ENCODE measurements at regions not wholly inside any gene's neighbourhood (a gene's known extent, or its start where the extent isn't known, plus 50 kb on each side); places are given as distances from the start of the nearest gene placed in this dataset.

DNA sequence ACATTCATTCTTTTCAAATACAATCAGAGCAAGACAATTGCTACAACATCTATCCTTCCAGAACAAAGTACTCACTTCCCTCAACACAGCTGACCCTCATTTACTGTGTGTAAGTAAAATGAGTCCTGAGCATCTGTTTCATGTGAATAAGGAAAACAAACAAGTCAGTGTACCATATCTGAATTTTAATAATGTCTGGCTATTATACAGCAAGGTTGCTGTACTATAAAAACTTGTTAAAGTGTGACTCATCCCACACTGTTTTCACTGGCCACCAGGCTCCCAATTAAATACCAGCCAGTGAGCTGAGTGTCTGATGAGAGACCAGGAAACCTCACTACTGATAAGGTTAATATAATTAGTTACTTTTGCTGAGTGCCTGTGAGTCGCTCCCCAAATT, 339.8 kb downstream of the AGTPBP1 start:
- Histone ChIP-seq H3K36me3 (ENCODE audit: control insufficient read depth, low read depth, low read length) (no peaks in the 10 kb centered on the region), H3K27me3 (ENCODE audit: control insufficient read depth, insufficient read depth, low read length) (no peaks in the 10 kb centered on the region), H3K9ac (ENCODE audit: low read length) (no peak overlapping the region), H3K27ac (ENCODE audit: low read length) (no peak overlapping the region), H3K9me3 (ENCODE audit: control insufficient read depth, low read depth, low read length) (no peaks in the 10 kb centered on the region), H3K4me3 (ENCODE audit: low read length) (no peak overlapping the region), H3K4me1 (ENCODE audit: control insufficient read depth, low read depth, low read length) (peaks cover 4% of the 10 kb centered on the region)

- H3K36me3 ChIP-seq (ENCODE audit: control insufficient read depth, low read depth, low read length): no peaks in the 10 kb centered on the region
- H3K27me3 ChIP-seq (ENCODE audit: control insufficient read depth, insufficient read depth, low read length): no peaks in the 10 kb centered on the region
- H3K9me3 ChIP-seq (ENCODE audit: control insufficient read depth, low read depth, low read length): no peaks in the 10 kb centered on the region
- H3K4me3 ChIP-seq (ENCODE audit: low read length): no peak overlapping the region
- H3K9ac ChIP-seq (ENCODE audit: low read length): no peak overlapping the region
- no peak overlapping the region for H3K27ac ChIP-seq (ENCODE audit: low read length)
- H3K4me1 ChIP-seq (ENCODE audit: control insufficient read depth, low read depth, low read length): peaks cover under 1% of the 10 kb centered on the region
Observed at GRCh38 chr9:85397005-85397404, 344.7 kb downstream of the AGTPBP1 start.

DNA sequence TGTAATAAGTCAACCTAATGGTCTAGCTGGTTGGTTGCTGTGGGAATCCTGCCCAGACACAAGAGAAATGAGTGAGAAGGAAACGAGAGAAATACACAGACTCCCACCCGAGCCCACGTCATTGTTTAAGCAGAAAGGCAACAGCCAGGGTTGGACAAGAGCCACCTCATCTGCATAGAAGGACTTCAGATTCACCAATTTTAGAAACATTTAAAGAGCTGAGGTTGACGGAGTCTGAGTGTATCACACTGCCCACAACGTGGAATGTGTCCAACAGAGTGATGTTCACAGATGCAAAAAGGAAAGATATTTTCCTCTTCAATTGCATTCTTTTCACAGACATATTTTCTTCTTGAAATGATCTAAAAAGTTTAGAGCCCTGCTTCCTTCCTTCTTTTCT, 349.5 kb downstream of the AGTPBP1 start:
- Histone ChIP-seq H3K27me3 (ENCODE audit: control insufficient read depth, insufficient read depth, low read length) (no peaks in the 10 kb centered on the region), H3K9ac (ENCODE audit: low read length) (no peak overlapping the region), H3K4me3 (ENCODE audit: low read length) (no peak overlapping the region), H3K9me3 (ENCODE audit: control insufficient read depth, low read depth, low read length) (no peaks in the 10 kb centered on the region), H3K36me3 (ENCODE audit: control insufficient read depth, low read depth, low read length) (no peaks in the 10 kb centered on the region), H3K4me1 (ENCODE audit: control insufficient read depth, low read depth, low read length) (peaks cover 8% of the 10 kb centered on the region), H3K27ac (ENCODE audit: low read length) (no peak overlapping the region)

DNA sequence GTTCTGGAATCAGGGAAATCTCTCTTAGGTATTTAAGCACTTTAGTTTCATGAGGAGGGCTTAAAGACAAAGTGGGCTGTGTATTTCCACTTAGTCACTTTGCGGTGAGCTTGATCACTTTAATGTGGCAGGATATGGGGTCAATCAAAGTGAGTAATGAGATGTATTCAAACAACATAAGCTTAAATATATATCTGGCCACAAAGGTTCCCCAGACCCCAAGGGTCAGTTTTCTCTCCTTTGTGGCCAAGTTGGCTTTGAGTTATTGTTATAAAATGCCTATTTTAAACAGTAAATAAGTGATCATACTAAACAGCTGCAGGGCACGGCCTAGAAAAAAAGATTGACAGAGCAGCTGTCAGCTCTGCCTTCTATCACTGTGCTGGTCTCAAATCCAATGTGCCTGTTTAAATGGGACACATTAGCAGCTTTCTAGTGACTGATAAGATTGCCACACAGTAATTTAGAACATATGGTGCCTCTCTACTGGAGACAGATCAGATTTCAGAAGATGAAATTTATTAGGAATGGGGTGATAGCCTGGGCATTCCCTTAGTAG, 363.9 kb downstream of the AGTPBP1 start:
- Histone ChIP-seq H3K36me3 (ENCODE audit: control insufficient read depth, low read depth, low read length) (no peaks in the 10 kb centered on the region), H3K4me3 (ENCODE audit: low read length) (no peak overlapping the region), H3K27ac (ENCODE audit: low read length) (no peak overlapping the region), H3K27me3 (ENCODE audit: control insufficient read depth, insufficient read depth, low read length) (no peaks in the 10 kb centered on the region), H3K4me1 (ENCODE audit: control insufficient read depth, low read depth, low read length) (no peaks in the 10 kb centered on the region), H3K9ac (ENCODE audit: low read length) (no peak overlapping the region), H3K9me3 (ENCODE audit: control insufficient read depth, low read depth, low read length) (no peaks in the 10 kb centered on the region)

DNA sequence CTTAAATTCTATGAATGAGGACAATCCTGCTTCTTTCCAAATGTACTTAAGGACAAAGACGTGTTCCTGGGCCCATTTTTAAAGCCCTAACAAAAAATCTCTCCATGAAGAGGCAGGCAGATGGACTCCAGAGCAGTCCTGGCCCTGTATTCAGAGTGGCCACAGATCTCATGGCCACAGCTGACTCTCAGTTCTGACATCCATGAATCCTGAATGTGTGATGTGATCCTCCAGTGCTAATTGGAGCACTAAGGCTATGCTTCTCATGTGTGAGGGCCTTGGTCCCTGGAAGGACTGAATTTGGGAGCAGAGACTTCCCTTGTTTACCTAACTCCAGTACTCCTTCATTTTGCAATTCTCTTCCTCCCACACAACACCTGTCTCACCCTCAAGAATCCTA, 373.0 kb downstream of the AGTPBP1 start:
- Histone ChIP-seq H3K4me1 (ENCODE audit: control insufficient read depth, low read depth, low read length) (no peaks in the 10 kb centered on the region), H3K27me3 (ENCODE audit: control insufficient read depth, insufficient read depth, low read length) (no peaks in the 10 kb centered on the region), H3K36me3 (ENCODE audit: control insufficient read depth, low read depth, low read length) (no peaks in the 10 kb centered on the region), H3K4me3 (ENCODE audit: low read length) (no peak overlapping the region), H3K9ac (ENCODE audit: low read length) (no peak overlapping the region), H3K9me3 (ENCODE audit: control insufficient read depth, low read depth, low read length) (no peaks in the 10 kb centered on the region), H3K27ac (ENCODE audit: low read length) (no peak overlapping the region)

- H3K4me1 ChIP-seq (ENCODE audit: control insufficient read depth, low read depth, low read length): no peaks in the 10 kb centered on the region
- H3K36me3 ChIP-seq (ENCODE audit: control insufficient read depth, low read depth, low read length): no peaks in the 10 kb centered on the region
- no peaks in the 10 kb centered on the region for H3K27me3 ChIP-seq (ENCODE audit: control insufficient read depth, insufficient read depth, low read length)
- H3K27ac ChIP-seq (ENCODE audit: low read length): no peak overlapping the region
- H3K9ac ChIP-seq (ENCODE audit: low read length): no peak overlapping the region
- H3K4me3 ChIP-seq (ENCODE audit: low read length): no peak overlapping the region
- H3K9me3 ChIP-seq (ENCODE audit: control insufficient read depth, low read depth, low read length): no peaks in the 10 kb centered on the region
Observed at GRCh38 chr9:85359161-85359560, 382.6 kb downstream of the AGTPBP1 start.

DNA sequence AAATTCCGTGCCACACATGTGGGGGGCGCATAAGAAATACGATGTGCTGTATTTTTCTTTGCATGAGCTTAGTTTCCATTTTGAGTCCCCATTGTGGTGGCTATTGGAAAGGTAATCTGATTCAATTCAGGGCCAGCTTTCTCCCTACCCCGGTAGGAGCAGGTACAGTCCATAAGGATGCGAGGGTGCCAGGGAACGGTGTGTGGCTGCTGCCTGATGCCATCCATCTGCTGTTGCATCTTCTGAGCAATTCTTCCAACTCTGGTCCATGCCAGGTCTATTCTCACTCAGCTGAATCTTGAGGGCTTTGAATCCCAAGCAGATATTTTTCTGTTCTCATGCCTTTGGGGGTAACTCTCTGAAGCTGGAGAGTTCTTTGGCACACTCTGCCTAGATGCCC, 392.7 kb downstream of the AGTPBP1 start:
- no peak overlapping the region for H3K4me3 ChIP-seq (ENCODE audit: low read length)
- no peaks in the 10 kb centered on the region for H3K36me3 ChIP-seq (ENCODE audit: control insufficient read depth, low read depth, low read length)
- H3K27me3 ChIP-seq (ENCODE audit: control insufficient read depth, insufficient read depth, low read length): no peaks in the 10 kb centered on the region
- no peak overlapping the region for H3K9ac ChIP-seq (ENCODE audit: low read length)
- H3K9me3 ChIP-seq (ENCODE audit: control insufficient read depth, low read depth, low read length): no peaks in the 10 kb centered on the region
- no peak overlapping the region for H3K27ac ChIP-seq (ENCODE audit: low read length)
- no peaks in the 10 kb centered on the region for H3K4me1 ChIP-seq (ENCODE audit: control insufficient read depth, low read depth, low read length)

- no peaks in the 10 kb centered on the region for H3K4me1 ChIP-seq (ENCODE audit: control insufficient read depth, low read depth, low read length)
- H3K9ac ChIP-seq (ENCODE audit: low read length): no peak overlapping the region
- no peaks in the 10 kb centered on the region for H3K36me3 ChIP-seq (ENCODE audit: control insufficient read depth, low read depth, low read length)
- H3K9me3 ChIP-seq (ENCODE audit: control insufficient read depth, low read depth, low read length): no peaks in the 10 kb centered on the region
- no peaks in the 10 kb centered on the region for H3K27me3 ChIP-seq (ENCODE audit: control insufficient read depth, insufficient read depth, low read length)
- no peak overlapping the region for H3K4me3 ChIP-seq (ENCODE audit: low read length)
- no peak overlapping the region for H3K27ac ChIP-seq (ENCODE audit: low read length)
Observed at GRCh38 chr9:85347541-85347940, 394.2 kb downstream of the AGTPBP1 start.

- H3K4me1 ChIP-seq (ENCODE audit: control insufficient read depth, low read depth, low read length): no peaks in the 10 kb centered on the region
- no peak overlapping the region for H3K4me3 ChIP-seq (ENCODE audit: low read length)
- no peaks in the 10 kb centered on the region for H3K9me3 ChIP-seq (ENCODE audit: control insufficient read depth, low read depth, low read length)
- no peaks in the 10 kb centered on the region for H3K36me3 ChIP-seq (ENCODE audit: control insufficient read depth, low read depth, low read length)
- no peak overlapping the region for H3K27ac ChIP-seq (ENCODE audit: low read length)
- H3K9ac ChIP-seq (ENCODE audit: low read length): no peak overlapping the region
- no peaks in the 10 kb centered on the region for H3K27me3 ChIP-seq (ENCODE audit: control insufficient read depth, insufficient read depth, low read length)
Observed at GRCh38 chr9:85344901-85345300, 396.9 kb downstream of the AGTPBP1 start.

GRCh38 chr9:85339338-85339737, 402.4 kb downstream of the AGTPBP1 start:
- Histone ChIP-seq H3K36me3 (ENCODE audit: control insufficient read depth, low read depth, low read length) (no peaks in the 10 kb centered on the region), H3K4me1 (ENCODE audit: control insufficient read depth, low read depth, low read length) (peaks cover 3% of the 10 kb centered on the region), H3K9me3 (ENCODE audit: control insufficient read depth, low read depth, low read length) (no peaks in the 10 kb centered on the region), H3K4me3 (ENCODE audit: low read length) (no peak overlapping the region), H3K27ac (ENCODE audit: low read length) (no peak overlapping the region), H3K27me3 (ENCODE audit: control insufficient read depth, insufficient read depth, low read length) (no peaks in the 10 kb centered on the region), H3K9ac (ENCODE audit: low read length) (no peak overlapping the region)

DNA sequence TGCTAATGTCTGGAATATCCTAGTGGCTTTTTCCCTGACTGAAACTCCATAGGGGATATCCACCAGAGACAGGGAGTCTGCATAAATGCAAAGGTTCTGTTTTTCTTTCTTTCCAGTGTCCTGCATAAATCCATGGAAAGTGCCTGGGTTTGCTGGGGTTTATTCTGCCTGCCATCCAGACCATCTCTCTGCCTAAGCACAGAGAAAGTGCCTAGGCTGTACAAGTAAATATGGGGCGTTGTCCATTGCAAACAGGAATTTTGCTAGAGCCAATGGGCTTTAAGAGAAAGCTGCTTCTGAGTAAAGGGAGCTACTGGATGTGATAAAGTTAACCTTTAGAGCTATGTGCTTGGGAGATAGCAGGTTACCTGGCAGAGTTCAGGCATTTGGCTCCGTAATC, 407.5 kb downstream of the AGTPBP1 start:
- H3K27ac ChIP-seq (ENCODE audit: low read length): no peak overlapping the region
- no peaks in the 10 kb centered on the region for H3K36me3 ChIP-seq (ENCODE audit: control insufficient read depth, low read depth, low read length)
- H3K9me3 ChIP-seq (ENCODE audit: control insufficient read depth, low read depth, low read length): no peaks in the 10 kb centered on the region
- H3K4me3 ChIP-seq (ENCODE audit: low read length): no peak overlapping the region
- no peaks in the 10 kb centered on the region for H3K27me3 ChIP-seq (ENCODE audit: control insufficient read depth, insufficient read depth, low read length)
- peaks cover 3% of the 10 kb centered on the region for H3K4me1 ChIP-seq (ENCODE audit: control insufficient read depth, low read depth, low read length)
- no peak overlapping the region for H3K9ac ChIP-seq (ENCODE audit: low read length)

- Histone ChIP-seq H3K36me3 (ENCODE audit: control insufficient read depth, low read depth, low read length) (no peaks in the 10 kb centered on the region), H3K9me3 (ENCODE audit: control insufficient read depth, low read depth, low read length) (no peaks in the 10 kb centered on the region), H3K4me1 (ENCODE audit: control insufficient read depth, low read depth, low read length) (peaks cover 3% of the 10 kb centered on the region), H3K4me3 (ENCODE audit: low read length) (no peak overlapping the region), H3K9ac (ENCODE audit: low read length) (no peak overlapping the region), H3K27ac (ENCODE audit: low read length) (no peak overlapping the region), H3K27me3 (ENCODE audit: control insufficient read depth, insufficient read depth, low read length) (no peaks in the 10 kb centered on the region)
Observed at GRCh38 chr9:85332487-85332886, 409.3 kb downstream of the AGTPBP1 start.
